Osteocyte (in vitro differentiated cells): ENCODE measurements at regions not wholly inside any gene's neighbourhood (a gene's known extent, or its start where the extent isn't known, plus 50 kb on each side); places are given as distances from the start of the nearest gene placed in this dataset.

ENCODE experiments used
- DNase-seq: peaks from one replicate; pipeline ENCODE4 v3.0.0; 2021; ENCODE audit warnings: mixed read lengths; ENCODE audit not compliant: unreplicated experiment; ENCODE audit errors: extremely low spot score
- H3K27ac Mint-ChIP-seq: one replicate; pipeline ENCODE4 v1.8.0; 2021; ENCODE audit warnings: mild to moderate bottlenecking, mixed read lengths; ENCODE audit not compliant: unreplicated experiment
- H3K27me3 Mint-ChIP-seq: one replicate; pipeline ENCODE4 v1.8.0; 2021; ENCODE audit warnings: mixed read lengths; ENCODE audit not compliant: unreplicated experiment
- H3K36me3 Mint-ChIP-seq: one replicate; pipeline ENCODE4 v1.8.0; 2021; ENCODE audit warnings: mixed read lengths; ENCODE audit not compliant: unreplicated experiment
- H3K4me1 Mint-ChIP-seq: one replicate; pipeline ENCODE4 v1.8.0; 2021; ENCODE audit warnings: mixed read lengths; ENCODE audit not compliant: unreplicated experiment
- H3K4me3 Mint-ChIP-seq: one replicate; pipeline ENCODE4 v1.8.0; 2021; ENCODE audit warnings: mild to moderate bottlenecking, moderate library complexity, mixed read lengths; ENCODE audit not compliant: unreplicated experiment
- H3K9me3 Mint-ChIP-seq: one replicate; pipeline ENCODE4 v1.8.0; 2021; ENCODE audit warnings: mixed read lengths; ENCODE audit not compliant: unreplicated experiment
- TF ChIP-seq, protein P1 (sequence below): fragments of 200-600 bp; sonication (generic); IDR thresholded peaks from 2 replicates; pipeline ENCODE4 v1.5.0; 2021; ENCODE audit warnings: antibody characterized with exemption, mild to moderate bottlenecking, moderate library complexity

DNA sequence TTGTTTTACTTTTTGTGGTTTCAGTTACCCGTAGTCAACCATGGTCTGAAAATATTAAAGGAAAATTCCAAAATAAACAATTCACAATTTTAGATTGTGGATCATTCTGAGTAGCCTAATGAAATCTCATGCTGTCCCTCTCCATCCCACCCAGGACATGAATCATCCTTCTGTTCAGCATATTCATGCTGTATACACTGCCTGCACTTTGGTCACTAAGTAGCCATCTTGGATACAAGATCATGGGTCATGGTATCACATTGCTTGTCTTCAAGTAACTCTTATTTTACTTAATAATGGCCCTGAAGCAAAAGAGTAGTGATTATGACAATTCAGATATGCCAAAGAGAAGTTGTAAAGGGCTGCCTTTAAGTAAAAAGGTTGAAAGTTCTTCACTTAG is 536.5 kb upstream of the ACO1 start:
- Mint-ChIP-seq H3K36me3 (no peaks in the 10 kb centered on the region), H3K27me3 (no peaks in the 10 kb centered on the region), H3K9me3 (no peaks in the 10 kb centered on the region), H3K4me3 (no peak overlapping the region), H3K27ac (no peak overlapping the region), H3K4me1 (no peaks in the 10 kb centered on the region)
- no peak for DNase-seq
- TF ChIP-seq, protein P1, sequence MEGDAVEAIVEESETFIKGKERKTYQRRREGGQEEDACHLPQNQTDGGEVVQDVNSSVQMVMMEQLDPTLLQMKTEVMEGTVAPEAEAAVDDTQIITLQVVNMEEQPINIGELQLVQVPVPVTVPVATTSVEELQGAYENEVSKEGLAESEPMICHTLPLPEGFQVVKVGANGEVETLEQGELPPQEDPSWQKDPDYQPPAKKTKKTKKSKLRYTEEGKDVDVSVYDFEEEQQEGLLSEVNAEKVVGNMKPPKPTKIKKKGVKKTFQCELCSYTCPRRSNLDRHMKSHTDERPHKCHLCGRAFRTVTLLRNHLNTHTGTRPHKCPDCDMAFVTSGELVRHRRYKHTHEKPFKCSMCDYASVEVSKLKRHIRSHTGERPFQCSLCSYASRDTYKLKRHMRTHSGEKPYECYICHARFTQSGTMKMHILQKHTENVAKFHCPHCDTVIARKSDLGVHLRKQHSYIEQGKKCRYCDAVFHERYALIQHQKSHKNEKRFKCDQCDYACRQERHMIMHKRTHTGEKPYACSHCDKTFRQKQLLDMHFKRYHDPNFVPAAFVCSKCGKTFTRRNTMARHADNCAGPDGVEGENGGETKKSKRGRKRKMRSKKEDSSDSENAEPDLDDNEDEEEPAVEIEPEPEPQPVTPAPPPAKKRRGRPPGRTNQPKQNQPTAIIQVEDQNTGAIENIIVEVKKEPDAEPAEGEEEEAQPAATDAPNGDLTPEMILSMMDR, result no peak

DNA sequence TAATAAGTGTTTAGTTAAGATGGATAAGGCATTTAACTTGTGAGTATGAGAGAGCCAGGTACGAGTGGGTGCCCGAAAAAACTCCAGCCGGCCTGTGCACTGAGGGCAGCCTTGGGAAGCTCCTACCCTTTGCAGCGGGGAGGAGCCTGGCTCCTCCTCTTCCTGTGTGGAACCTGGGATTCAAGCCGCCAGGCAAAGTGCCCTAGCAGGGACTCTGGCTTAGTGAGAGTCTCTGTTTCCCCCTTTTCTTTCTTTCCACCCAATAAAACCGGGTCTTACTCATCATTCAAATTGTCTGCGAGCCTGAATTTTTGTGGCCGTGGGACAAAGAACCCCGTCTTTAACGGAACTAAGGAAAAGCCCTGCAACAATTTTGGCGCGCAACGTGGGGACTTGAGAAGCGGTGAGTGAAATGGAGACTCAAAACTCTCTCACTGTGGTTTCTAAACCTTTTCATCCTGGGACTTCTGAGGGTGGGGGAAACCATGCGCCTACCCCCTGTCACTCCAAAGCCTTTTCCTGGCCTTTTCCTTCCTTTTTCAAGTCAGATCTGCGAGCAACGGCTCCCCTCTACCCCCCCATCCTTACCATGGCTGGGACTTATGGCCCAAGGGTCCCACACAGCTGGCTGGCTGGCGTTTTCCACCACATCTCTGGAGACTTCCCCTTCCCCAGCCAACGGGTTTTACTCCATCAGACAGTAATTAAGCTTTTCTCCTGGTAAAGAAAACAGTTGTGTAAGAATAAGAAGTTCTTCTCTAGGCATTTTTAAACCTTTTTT is 535.7 kb upstream of the ACO1 start:
- H3K9me3 Mint-ChIP-seq, result no peaks in the 10 kb centered on the region

DNA sequence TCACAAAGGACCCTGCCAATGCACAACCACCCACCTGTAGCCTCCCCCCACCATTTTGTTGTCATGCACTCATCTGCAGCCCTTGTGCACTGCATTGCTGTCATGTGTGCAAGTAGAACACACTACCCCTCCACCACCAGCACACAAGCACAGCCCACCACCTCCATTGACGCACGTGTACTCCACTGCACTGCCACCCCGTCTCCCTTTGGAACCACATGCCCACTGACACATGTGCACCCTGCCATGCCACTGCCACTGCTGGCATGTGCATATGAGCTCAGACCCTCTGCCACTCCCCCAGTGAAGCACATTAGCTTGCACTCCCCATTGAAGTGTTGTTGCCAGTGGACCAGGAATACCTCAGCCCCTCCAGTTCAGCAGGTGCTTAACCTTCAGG is 530.3 kb upstream of the ACO1 start:
- DNase-seq, result no peak
- Mint-ChIP-seq H3K4me3 (no peak overlapping the region), H3K9me3 (no peaks in the 10 kb centered on the region), H3K36me3 (no peaks in the 10 kb centered on the region), H3K27ac (no peak overlapping the region), H3K4me1 (no peaks in the 10 kb centered on the region), H3K27me3 (no peaks in the 10 kb centered on the region)
- TF ChIP-seq, protein P1, result no peak

More for the DNA sequence above, 535.7 kb upstream of the ACO1 start:
- no peaks in the 10 kb centered on the region for H3K27me3 Mint-ChIP-seq
- no peak overlapping the region for H3K4me3 Mint-ChIP-seq
- no peaks in the 10 kb centered on the region for H3K36me3 Mint-ChIP-seq
- TF ChIP-seq, protein P1, result no peak
- no peak overlapping the region for H3K27ac Mint-ChIP-seq
- no peak for DNase-seq
- no peaks in the 10 kb centered on the region for H3K4me1 Mint-ChIP-seq

DNA sequence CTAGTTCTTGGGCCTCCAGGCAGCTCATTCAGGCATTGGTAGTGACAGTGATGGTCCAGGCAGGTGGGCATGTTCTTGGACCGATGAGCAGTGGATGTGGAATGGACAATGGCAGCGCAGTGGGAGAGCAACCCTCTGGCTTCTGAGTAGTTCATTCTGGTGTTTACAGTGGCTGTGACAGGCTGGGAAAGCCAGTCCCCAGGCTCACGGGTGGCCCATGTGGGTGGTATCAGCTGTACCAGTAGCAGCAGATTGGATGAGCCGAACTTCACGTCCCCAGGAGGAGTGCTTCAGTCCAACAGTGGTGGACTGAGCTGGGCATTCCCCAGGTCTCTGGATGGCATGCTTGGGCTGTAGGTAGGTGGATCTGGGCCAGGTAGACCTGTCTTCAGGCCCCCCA is 515.6 kb upstream of the ACO1 start:
- DNase-seq, result no peak
- H3K36me3 Mint-ChIP-seq, result no peaks in the 10 kb centered on the region
- H3K27me3 Mint-ChIP-seq, result no peaks in the 10 kb centered on the region
- no peak overlapping the region for H3K4me3 Mint-ChIP-seq
- TF ChIP-seq, protein P1, result no peak
- H3K9me3 Mint-ChIP-seq, result no peaks in the 10 kb centered on the region
- H3K4me1 Mint-ChIP-seq, result no peaks in the 10 kb centered on the region
- H3K27ac Mint-ChIP-seq, result no peak overlapping the region

DNA sequence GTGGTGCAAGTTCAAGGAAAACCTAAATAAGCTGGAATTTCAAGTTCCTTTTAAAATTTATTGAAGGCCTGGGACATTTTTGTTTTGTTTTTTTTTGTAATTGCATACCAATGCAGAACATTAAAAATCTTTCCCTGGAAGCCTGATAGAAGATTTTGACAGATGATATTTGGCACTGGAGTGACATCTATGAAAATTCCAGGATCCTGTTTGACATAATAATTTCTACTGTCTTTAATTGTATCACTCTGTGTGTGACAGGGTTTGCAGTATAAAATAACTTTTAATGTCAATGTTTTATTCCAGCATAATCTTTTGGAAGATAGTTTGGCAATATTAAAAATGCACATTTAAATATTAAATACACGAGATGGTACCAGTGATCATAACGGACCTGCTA is 514.2 kb upstream of the ACO1 start:
- no peak for DNase-seq
- H3K9me3 Mint-ChIP-seq, result no peaks in the 10 kb centered on the region
- H3K27ac Mint-ChIP-seq, result no peak overlapping the region
- H3K4me3 Mint-ChIP-seq, result no peak overlapping the region
- H3K27me3 Mint-ChIP-seq, result no peaks in the 10 kb centered on the region
- no peaks in the 10 kb centered on the region for H3K4me1 Mint-ChIP-seq
- no peaks in the 10 kb centered on the region for H3K36me3 Mint-ChIP-seq
- TF ChIP-seq, protein P1, result no peak
